Tibial nerve (tissue), 3 donors: ENCODE measurements at regions not wholly inside any gene's neighbourhood (a gene's known extent, or its start where the extent isn't known, plus 50 kb on each side); places are given as distances from the start of the nearest gene placed in this dataset.

Experiments
- POLR2A ChIP-seq, 2 donors: fragments of 450-650 bp; IDR thresholded peaks; one replicate each; pipeline ENCODE4 v1.6.1; 2017; ENCODE audit warnings: antibody characterized with exemption in 2 of 2, mild to moderate bottlenecking in 2 of 2, moderate library complexity in 2 of 2
- TF ChIP-seq, protein P1 (sequence below), 5 experiments: fragments of 200-600 bp in 3 of 5; fragments of 450-650 bp in 2 of 5; sonication (generic) in 3 of 5; IDR thresholded peaks; one replicate each; pipeline ENCODE4 v1.5.1; 2016 to 2019; ENCODE audit warnings: antibody characterized with exemption in 5 of 5, mild to moderate bottlenecking in 3 of 5, moderate library complexity in 2 of 5

DNA sequence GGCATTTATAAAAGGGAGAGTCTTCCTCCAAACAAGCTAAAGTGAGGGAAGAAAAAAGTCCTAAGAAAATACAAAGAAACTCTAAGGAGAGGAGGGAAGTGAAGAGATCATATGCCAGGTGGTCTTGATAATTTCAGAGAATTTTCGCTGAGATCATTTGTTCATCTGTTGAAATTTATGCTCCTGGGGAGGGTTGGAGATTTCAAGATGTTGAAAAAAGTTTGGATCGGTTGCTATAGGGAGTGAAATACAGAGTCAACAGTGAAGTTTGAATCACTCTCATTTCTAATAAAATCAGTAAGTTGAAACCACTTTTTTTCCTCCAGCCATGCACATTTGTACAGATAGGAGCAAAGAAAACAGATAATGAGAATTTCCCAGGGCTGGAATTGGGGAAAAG is 299.1 kb upstream of the ADAMTS5 start:
- TF ChIP-seq, protein P1, sequence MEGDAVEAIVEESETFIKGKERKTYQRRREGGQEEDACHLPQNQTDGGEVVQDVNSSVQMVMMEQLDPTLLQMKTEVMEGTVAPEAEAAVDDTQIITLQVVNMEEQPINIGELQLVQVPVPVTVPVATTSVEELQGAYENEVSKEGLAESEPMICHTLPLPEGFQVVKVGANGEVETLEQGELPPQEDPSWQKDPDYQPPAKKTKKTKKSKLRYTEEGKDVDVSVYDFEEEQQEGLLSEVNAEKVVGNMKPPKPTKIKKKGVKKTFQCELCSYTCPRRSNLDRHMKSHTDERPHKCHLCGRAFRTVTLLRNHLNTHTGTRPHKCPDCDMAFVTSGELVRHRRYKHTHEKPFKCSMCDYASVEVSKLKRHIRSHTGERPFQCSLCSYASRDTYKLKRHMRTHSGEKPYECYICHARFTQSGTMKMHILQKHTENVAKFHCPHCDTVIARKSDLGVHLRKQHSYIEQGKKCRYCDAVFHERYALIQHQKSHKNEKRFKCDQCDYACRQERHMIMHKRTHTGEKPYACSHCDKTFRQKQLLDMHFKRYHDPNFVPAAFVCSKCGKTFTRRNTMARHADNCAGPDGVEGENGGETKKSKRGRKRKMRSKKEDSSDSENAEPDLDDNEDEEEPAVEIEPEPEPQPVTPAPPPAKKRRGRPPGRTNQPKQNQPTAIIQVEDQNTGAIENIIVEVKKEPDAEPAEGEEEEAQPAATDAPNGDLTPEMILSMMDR (IDR thresholded peaks at IDR 0.05) = no peak
- no peak for TF ChIP-seq POLR2A (IDR thresholded peaks at IDR 0.05)
